Activated CD4-positive, alpha-beta T cell treated with anti-CD3 and anti-CD28 coated beads, Interleukin-2, amount 10 ng/mL, durations not matched to agents 7 days and 5 days (primary cell): ENCODE measurements at regions not wholly inside any gene's neighbourhood (a gene's known extent, or its start where the extent isn't known, plus 50 kb on each side); places are given as distances from the start of the nearest gene placed in this dataset.

ENCODE experiments used
- CTCF ChIA-PET: fragments of 350-600 bp; sonication (Branson Sonifier 250); formaldehyde crosslinking; loops from one replicate; lab custom pipeline; 2021; ENCODE audit warnings: antibody characterized with exemption; lab: Charles Lee
- POLR2A ChIA-PET: fragments of 350-600 bp; sonication (Branson Sonifier 250); formaldehyde crosslinking; loops from one replicate; lab custom pipeline; 2021; ENCODE audit warnings: antibody characterized with exemption; lab: Charles Lee
- DNase-seq: peaks from one replicate; pipeline ENCODE4 v3.0.0-alpha.2; 2020
- H3K27ac Mint-ChIP-seq: one replicate; pipeline ENCODE4 v1.8.0; 2021; ENCODE audit warnings: mild to moderate bottlenecking, moderate library complexity, mixed read lengths
- H3K27me3 Mint-ChIP-seq: one replicate; pipeline ENCODE4 v1.8.0; 2021; ENCODE audit warnings: mixed read lengths
- H3K36me3 Mint-ChIP-seq: one replicate; pipeline ENCODE4 v1.8.0; 2021; ENCODE audit warnings: low read depth, mixed read lengths
- H3K4me1 Mint-ChIP-seq: one replicate; pipeline ENCODE4 v1.8.0; 2021; ENCODE audit warnings: mixed read lengths
- H3K4me3 Mint-ChIP-seq: one replicate; pipeline ENCODE4 v1.8.0; 2021; ENCODE audit warnings: mild to moderate bottlenecking, moderate library complexity, mixed read lengths
- H3K9me3 Mint-ChIP-seq: one replicate; pipeline ENCODE4 v1.8.0; 2021; ENCODE audit warnings: mixed read lengths

DNA sequence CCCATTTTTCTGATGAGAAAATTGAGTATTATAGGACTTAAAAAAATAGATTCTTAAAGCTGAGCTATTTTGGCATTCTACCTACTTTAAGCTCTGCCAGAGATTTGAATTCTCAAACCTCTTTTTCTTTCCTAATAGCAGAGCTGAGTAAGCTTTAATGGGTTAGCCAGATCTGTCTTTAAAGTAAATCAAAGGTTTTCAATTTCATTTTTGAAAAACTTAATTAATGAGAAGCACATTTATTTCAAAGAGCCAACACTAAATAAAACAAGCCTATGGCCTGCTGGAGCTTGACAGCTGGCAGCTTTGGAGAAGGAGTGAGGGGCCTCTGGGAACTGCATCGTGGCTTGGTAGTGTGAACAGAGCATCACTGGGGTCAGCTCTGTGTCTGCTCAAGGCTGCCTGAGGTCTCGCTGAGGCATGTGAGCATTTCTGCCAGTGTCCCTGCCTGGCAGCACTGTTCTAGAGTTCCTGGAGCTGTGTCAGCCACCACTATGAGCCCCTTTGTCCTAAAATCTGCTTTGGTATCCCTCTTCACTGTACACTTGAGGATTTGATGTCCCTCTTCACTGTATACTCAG, 50.4 kb upstream of the PRSS23 start:
- H3K27me3 Mint-ChIP-seq: peaks cover 12% of the 10 kb centered on the region
- ChIA-PET POLR2A (no interaction called here), CTCF (interaction anchor here (1.3 kb wide), 1 partner anchor 22 kb away, joined by 6 read pairs; no protein-coding TSS in a partner anchor)
- H3K4me1 Mint-ChIP-seq: no peaks in the 10 kb centered on the region
- H3K36me3 Mint-ChIP-seq: no peaks in the 10 kb centered on the region
- no peaks in the 10 kb centered on the region for H3K9me3 Mint-ChIP-seq
- no peak overlapping the region for H3K4me3 Mint-ChIP-seq
- H3K27ac Mint-ChIP-seq: no peak overlapping the region
- DNase-seq: no peak

DNA sequence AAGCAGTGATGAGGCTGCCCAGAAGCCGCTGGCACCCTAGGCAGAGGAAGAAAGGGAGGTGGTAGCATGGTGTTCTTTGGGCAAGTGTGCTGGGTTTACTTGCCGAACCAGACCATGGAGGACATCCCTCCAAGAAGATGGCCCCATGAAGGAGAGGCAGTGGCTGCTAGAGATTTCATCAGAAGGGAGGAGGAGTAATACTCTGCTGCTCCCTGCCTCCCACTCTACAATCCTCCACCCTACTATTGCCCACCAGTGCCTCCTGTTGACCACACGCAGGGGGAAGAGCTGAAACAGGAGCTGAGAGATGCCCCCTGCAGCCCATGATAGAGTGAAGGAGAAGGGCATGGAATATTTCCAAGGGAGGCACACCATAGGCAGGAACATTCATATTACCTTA, 51.0 kb upstream of the PRSS23 start:
- ChIA-PET CTCF (interaction anchor here (1.3 kb wide), 1 partner anchor 23 kb away, joined by 6 read pairs; no protein-coding TSS in a partner anchor), POLR2A (no interaction called here)
- Mint-ChIP-seq H3K4me1 (no peaks in the 10 kb centered on the region), H3K4me3 (no peak overlapping the region), H3K27me3 (peaks cover 12% of the 10 kb centered on the region), H3K27ac (no peak overlapping the region), H3K9me3 (no peaks in the 10 kb centered on the region), H3K36me3 (no peaks in the 10 kb centered on the region)
- no peak for DNase-seq

DNA sequence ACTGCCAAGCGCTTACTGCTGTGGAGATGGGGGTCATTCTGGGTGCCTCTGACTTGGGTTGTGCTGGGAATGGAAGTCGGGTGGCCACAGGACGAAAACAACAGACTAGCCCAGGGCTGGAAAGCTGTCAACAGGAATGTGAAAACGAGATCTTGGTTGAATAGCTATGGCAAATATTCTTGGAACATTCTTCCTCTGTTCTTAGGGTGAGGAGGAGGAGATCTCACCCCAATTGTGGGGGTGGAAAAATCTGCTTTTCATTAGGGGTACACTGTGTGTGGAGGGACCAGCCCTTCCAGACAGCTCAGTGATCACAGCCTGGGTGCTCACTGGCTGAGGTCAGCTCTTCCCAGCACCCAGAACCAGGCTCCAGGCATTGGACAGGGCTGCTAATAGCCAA, 52.0 kb upstream of the PRSS23 start:
- no peak overlapping the region for H3K27ac Mint-ChIP-seq
- H3K9me3 Mint-ChIP-seq: no peaks in the 10 kb centered on the region
- POLR2A ChIA-PET: no interaction called here
- CTCF ChIA-PET: no interaction called here
- peaks cover 2% of the 10 kb centered on the region for H3K4me1 Mint-ChIP-seq
- peaks cover 12% of the 10 kb centered on the region for H3K27me3 Mint-ChIP-seq
- H3K4me3 Mint-ChIP-seq: no peak overlapping the region
- no peaks in the 10 kb centered on the region for H3K36me3 Mint-ChIP-seq
- no peak for DNase-seq

DNA sequence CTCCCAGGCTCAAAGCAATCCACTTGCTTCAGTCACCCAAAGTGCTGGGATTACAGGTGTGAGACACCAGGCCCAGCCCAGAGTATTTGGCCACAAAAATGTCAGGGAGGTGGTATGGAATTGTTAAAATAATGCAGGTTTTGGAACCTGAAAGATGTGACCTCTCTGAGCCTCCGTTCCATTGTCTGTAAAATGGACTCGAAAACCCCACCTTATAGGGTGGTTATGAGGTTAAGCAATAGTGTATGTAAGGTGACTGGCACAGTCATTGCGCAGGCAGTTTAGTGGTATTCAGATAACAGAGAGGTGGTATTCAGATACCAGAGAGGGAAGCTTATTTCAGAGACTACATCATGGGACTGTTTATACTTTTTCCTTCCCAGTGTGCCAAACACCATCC, 52.5 kb upstream of the PRSS23 start:
- CTCF ChIA-PET: interaction anchor here (0.6 kb wide), 1 partner anchor 699 kb away, joined by 3 read pairs; no protein-coding TSS in a partner anchor
- Mint-ChIP-seq H3K27ac (no peak overlapping the region), H3K27me3 (peaks cover 12% of the 10 kb centered on the region), H3K9me3 (no peaks in the 10 kb centered on the region), H3K4me1 (peaks cover 2% of the 10 kb centered on the region), H3K4me3 (no peak overlapping the region), H3K36me3 (no peaks in the 10 kb centered on the region)
- POLR2A ChIA-PET: no interaction called here
- no peak for DNase-seq

DNA sequence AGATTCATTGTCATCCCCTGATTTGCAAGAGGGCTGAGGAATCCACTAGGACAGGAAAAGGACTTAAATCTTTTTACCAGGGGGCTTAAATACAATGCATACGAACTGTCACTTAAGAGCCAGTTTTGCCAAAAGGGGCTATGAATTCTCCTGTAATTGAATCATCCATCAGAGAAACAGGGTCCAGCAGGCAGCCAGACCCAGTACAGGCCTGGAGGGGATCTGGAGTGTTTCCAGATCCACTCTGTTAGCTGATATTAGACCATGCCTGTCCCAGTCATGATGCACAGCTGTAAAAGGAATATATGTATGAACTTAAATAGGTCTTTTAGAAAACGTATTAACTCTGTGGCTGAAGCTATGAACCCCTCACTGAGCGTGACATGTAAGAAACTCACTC, 53.8 kb upstream of the PRSS23 start:
- CTCF ChIA-PET: no interaction called here
- POLR2A ChIA-PET: no interaction called here
- DNase-seq: no peak
- no peak overlapping the region for H3K4me3 Mint-ChIP-seq
- no peaks in the 10 kb centered on the region for H3K36me3 Mint-ChIP-seq
- peaks cover 2% of the 10 kb centered on the region for H3K4me1 Mint-ChIP-seq
- H3K27ac Mint-ChIP-seq: no peak overlapping the region
- H3K9me3 Mint-ChIP-seq: no peaks in the 10 kb centered on the region
- peaks cover 12% of the 10 kb centered on the region for H3K27me3 Mint-ChIP-seq

DNA sequence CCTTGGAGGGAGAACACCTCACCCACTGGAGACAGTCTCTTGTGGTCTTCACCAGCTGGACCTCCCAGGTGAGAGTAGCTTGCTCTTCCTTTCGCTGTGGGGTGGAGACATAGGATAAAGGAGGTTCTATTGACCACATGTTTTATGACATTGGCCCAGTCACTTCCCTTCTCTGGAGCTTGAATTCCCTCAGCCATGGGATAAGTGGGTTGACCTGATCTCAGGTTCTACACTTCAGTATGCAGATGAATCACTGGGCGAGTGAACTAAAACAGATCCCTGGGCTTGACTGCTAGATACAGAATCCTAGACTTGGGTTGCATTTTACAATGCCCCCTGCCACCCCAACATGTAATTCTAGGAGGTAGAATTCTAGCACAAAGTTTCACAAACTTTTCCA, 54.8 kb upstream of the PRSS23 start:
- ChIA-PET CTCF (no interaction called here), POLR2A (no interaction called here)
- Mint-ChIP-seq H3K4me1 (peaks cover 2% of the 10 kb centered on the region), H3K4me3 (no peak overlapping the region), H3K9me3 (no peaks in the 10 kb centered on the region), H3K36me3 (no peaks in the 10 kb centered on the region), H3K27ac (no peak overlapping the region), H3K27me3 (peaks cover 8% of the 10 kb centered on the region)
- no peak for DNase-seq

DNA sequence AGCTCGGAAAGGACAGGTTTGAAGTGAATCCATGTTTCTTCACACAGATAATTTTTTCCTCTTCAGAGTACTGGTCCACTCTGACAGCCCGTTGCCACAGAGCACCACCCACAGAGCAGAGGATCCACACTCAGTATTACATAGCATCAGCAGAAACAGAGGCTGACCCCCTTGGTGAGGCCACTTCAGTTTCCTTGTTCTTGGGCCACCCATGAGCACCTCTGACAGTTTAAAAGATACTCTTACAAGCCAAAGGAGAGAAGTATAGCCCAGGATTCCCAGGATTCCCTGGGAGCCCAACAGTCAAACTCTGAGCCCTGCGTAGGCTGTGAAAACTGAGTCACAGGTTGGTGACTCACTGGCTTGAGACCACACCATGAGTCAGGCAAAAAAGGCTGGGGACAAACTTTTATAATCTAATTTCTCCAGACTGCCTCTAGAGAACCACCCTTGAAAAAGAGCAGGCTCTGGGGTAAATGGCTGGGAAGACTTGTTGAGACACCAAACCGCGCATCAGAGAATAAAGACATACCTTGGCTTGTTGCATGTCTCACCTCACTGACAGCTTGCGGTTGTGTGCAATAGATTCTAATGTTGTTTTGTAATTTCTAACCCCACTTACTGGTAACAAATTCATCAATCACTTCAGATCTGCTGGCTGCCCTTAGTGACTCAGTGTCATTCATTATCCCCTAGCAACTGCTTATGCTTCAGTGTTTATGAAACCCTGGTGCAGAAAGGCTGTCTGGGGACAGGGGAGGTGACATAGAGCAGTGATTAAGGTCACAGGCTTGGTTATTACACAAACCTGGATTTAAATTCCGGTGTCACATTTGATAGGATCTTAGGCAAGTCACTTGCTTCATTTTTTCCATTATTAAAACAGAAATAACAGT, 56.9 kb upstream of the PRSS23 start:
- peaks cover 8% of the 10 kb centered on the region for H3K27me3 Mint-ChIP-seq
- no peak for DNase-seq
- no peak overlapping the region for H3K4me3 Mint-ChIP-seq
- no peaks in the 10 kb centered on the region for H3K36me3 Mint-ChIP-seq
- CTCF ChIA-PET: interaction anchor here (1.4 kb wide), 1 partner anchor 18 kb away, joined by 4 read pairs; no protein-coding TSS in a partner anchor
- H3K4me1 Mint-ChIP-seq: peaks cover 2% of the 10 kb centered on the region
- POLR2A ChIA-PET: no interaction called here
- no peaks in the 10 kb centered on the region for H3K9me3 Mint-ChIP-seq
- no peak overlapping the region for H3K27ac Mint-ChIP-seq

DNA sequence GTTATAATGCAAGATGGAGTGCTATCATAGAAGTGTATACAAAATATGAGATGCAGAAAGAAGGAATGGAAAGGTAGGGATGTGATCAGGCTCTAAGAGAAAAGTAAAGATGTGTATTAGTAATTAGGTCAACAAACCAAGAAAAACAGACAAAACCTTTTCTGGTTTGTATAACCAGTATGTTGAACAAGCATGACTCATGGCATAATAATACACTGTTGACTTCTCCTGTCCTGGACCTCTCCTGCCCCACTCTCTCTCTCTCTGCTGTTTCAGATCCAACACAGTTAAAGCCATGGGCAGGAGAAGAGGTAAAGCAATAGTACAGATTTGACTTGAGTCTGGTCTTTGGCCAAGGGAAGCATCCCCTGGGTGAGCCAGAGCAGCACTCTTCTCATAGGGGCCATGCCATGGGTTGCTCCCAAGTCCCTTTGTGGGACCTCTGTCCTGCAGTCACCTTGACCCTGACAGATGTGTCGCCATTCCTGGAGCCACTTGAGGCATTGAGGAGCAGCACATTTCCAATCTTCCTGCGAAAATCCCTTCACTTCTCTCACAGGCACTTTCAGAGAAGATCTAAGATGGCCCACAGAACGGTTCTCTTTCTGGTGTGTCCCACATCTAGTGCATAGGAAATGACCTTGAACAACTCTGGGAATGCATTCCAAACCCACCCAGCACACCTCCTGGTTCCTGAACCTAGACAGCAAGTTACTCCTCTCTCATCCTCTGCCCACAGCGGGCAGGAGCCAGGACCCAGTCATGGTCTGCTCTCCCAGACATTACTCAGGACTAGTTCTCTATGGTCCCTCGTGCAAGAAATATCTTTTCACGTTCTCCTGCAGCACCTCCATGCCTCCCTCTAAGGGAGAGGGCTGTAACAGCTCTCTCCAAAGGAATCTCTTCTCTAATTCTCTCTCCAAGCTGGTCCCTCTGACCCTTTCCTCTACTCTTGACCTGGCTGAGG, 58.2 kb upstream of the PRSS23 start:
- peaks cover 2% of the 10 kb centered on the region for H3K4me1 Mint-ChIP-seq
- ChIA-PET CTCF (interaction anchor here (1.4 kb wide), 1 partner anchor 16 kb away, joined by 4 read pairs; no protein-coding TSS in a partner anchor), POLR2A (no interaction called here)
- no peaks in the 10 kb centered on the region for H3K9me3 Mint-ChIP-seq
- H3K27ac Mint-ChIP-seq: no peak overlapping the region
- H3K27me3 Mint-ChIP-seq: peaks cover 6% of the 10 kb centered on the region
- H3K36me3 Mint-ChIP-seq: no peaks in the 10 kb centered on the region
- no peak for DNase-seq
- no peak overlapping the region for H3K4me3 Mint-ChIP-seq

DNA sequence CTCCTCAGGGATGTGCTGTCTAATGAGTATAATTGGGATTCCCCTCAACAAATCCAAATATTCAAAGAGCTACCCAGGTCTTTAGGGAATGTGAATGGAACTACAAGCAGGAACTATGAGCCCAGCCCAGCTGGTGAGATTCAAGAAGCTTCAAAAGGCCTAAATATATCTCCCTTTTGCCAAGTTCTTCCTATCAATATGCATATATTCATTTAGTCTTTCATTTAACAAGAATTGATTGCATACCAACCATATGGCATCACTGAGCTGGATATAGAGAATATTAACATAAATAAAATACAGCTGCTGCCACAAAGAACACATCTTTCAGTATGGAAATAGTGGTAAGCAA, 58.9 kb upstream of the PRSS23 start:
- Mint-ChIP-seq H3K36me3 (no peaks in the 10 kb centered on the region), H3K27me3 (peaks cover 6% of the 10 kb centered on the region), H3K9me3 (no peaks in the 10 kb centered on the region), H3K27ac (no peak overlapping the region), H3K4me3 (no peak overlapping the region), H3K4me1 (peaks cover 2% of the 10 kb centered on the region)
- CTCF ChIA-PET: no interaction called here
- POLR2A ChIA-PET: no interaction called here
- DNase-seq: no peak

DNA sequence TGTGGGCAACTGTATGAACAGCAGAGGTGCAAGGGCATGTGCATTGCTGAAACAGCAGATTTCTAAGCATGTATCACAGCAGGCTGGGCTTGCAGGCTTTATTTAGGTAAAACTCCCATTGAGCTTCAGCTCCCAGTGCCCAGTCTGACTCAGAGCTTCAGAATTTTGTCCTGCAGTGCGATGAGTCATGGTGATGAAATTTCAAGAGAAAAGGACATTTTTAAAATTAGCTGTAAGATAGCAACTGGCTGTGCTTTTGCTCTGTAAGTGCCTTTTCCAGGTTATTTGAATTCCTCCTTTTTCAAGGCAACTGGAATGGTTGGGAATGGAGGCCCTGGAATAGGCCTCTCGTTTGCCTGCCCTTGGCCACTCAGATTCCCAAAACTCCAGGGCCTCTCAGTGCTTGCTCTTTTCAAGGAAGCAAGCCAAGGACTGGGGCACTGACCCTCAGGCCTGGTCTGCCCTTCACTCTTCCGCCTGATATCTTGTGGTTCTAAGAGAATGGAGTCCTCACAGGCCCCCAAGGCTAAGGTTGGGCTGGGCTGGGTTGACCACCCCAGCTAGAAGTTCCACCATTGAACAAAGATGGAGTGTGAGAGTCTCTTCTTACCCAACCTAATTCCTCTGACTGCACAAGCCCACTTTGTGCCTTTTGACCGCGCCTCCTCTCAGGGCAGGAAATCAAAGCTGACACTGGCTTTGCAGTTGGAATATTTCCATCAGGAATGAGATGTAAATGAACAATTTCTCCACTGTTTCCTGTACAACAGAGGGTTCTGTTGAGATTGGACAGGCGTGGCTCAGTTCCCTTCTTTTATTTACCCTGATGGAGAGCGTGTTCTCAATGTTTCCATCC, 59.5 kb upstream of the PRSS23 start:
- ChIA-PET POLR2A (no interaction called here), CTCF (no interaction called here)
- no peak overlapping the region for H3K27ac Mint-ChIP-seq
- no peaks in the 10 kb centered on the region for H3K36me3 Mint-ChIP-seq
- DNase-seq: no peak
- peaks cover 2% of the 10 kb centered on the region for H3K4me1 Mint-ChIP-seq
- H3K4me3 Mint-ChIP-seq: no peak overlapping the region
- peaks cover 6% of the 10 kb centered on the region for H3K27me3 Mint-ChIP-seq
- H3K9me3 Mint-ChIP-seq: no peaks in the 10 kb centered on the region

DNA sequence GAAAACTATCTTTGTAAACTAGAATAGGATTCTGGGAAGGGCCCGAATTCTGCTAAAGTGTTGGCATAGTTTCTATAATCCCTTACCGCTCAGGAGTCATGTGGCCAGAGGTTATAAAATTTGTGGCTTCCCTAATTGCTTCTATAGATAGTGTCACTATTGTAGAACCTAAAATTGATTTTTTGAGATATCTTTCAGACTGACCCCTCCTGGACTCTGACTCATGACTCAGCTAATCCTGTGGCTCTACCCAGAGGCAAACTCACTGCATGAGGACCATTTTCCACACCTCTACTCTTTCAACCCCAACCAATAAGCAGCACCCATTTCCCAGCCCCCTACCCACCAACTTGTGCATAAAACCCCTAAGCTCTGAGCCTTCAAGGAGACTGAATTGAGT, 61.8 kb upstream of the PRSS23 start:
- no peak for DNase-seq
- Mint-ChIP-seq H3K4me1 (no peaks in the 10 kb centered on the region), H3K27ac (no peak overlapping the region), H3K9me3 (no peaks in the 10 kb centered on the region), H3K27me3 (no peaks in the 10 kb centered on the region), H3K4me3 (no peak overlapping the region), H3K36me3 (no peaks in the 10 kb centered on the region)
- ChIA-PET POLR2A (no interaction called here), CTCF (interaction anchor here (0.9 kb wide), 1 partner anchor 103 kb away, joined by 3 read pairs; no protein-coding TSS in a partner anchor)

DNA sequence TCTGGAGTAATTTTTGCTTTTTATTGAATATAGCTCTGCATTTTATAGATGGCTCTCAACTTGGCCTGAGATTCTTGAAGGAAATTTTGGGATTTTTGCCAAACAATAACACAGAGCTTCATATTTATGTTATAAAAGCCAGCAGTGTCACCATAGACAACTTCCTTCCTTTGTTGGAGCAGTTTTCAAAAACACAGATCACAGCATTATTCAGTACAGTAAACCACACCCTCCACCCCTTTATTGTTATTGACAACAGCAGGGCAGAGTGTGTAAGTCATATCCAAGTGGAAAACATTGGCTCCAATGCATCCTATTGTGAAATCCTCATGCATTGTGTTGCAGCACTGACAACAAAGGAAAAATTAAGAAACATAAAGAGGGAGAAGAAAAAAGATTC, 62.6 kb upstream of the PRSS23 start:
- ChIA-PET POLR2A (no interaction called here), CTCF (interaction anchor here (1.0 kb wide), 1 partner anchor 49 kb away, joined by 3 read pairs; no protein-coding TSS in a partner anchor)
- Mint-ChIP-seq H3K9me3 (no peaks in the 10 kb centered on the region), H3K27me3 (no peaks in the 10 kb centered on the region), H3K4me3 (no peak overlapping the region), H3K36me3 (no peaks in the 10 kb centered on the region), H3K27ac (no peak overlapping the region), H3K4me1 (no peaks in the 10 kb centered on the region)
- DNase-seq: no peak
